ENCODE measurements at regions not wholly inside any gene's neighbourhood (a gene's known extent, or its start where the extent isn't known, plus 50 kb on each side); places are given as distances from the start of the nearest gene placed in this dataset.

GRCh38 chr1:192070213-192070612 lies 88.0 kb upstream of the RGS18 start:
- TF ChIP-seq, protein P1, sequence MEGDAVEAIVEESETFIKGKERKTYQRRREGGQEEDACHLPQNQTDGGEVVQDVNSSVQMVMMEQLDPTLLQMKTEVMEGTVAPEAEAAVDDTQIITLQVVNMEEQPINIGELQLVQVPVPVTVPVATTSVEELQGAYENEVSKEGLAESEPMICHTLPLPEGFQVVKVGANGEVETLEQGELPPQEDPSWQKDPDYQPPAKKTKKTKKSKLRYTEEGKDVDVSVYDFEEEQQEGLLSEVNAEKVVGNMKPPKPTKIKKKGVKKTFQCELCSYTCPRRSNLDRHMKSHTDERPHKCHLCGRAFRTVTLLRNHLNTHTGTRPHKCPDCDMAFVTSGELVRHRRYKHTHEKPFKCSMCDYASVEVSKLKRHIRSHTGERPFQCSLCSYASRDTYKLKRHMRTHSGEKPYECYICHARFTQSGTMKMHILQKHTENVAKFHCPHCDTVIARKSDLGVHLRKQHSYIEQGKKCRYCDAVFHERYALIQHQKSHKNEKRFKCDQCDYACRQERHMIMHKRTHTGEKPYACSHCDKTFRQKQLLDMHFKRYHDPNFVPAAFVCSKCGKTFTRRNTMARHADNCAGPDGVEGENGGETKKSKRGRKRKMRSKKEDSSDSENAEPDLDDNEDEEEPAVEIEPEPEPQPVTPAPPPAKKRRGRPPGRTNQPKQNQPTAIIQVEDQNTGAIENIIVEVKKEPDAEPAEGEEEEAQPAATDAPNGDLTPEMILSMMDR (IDR thresholded peaks at IDR 0.05) = no peak
- H3K27ac ChIP-seq = no peak overlapping the region
- H3K4me1 ChIP-seq = no peaks in the 10 kb centered on the region
- H3K27me3 ChIP-seq = no peaks in the 10 kb centered on the region
- H3K36me3 ChIP-seq = no peaks in the 10 kb centered on the region
- no peak overlapping the region for H3K4me3 ChIP-seq
- no peaks in the 10 kb centered on the region for H3K9me3 ChIP-seq
- DNase-seq (ENCODE audit: low spot score) = no peak

DNA sequence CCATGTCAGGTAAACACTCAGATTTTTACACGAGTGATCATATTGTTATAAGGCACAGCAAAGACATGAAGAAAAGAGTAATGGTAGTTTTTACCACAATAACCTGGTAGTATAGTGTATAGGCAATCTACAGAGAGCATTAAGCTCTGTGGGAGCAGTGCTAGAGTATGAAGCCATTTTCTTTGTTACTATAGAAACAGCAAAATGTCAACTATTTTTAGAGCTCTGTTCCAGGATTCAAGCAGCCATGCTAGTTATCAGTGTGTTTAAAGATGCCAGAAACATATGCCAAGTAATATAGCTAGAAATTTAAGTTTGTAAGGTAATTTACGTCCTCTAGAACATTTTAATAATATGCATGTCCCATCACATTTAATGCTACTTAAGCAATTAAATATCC lies 77.6 kb upstream of the RGS18 start:
- Histone ChIP-seq H3K36me3 (no peaks in the 10 kb centered on the region), H3K27ac (no peak overlapping the region), H3K4me1 (no peaks in the 10 kb centered on the region), H3K4me3 (no peak overlapping the region), H3K27me3 (no peaks in the 10 kb centered on the region), H3K9me3 (no peaks in the 10 kb centered on the region)
- TF ChIP-seq, protein P1 (IDR thresholded peaks at IDR 0.05) = no peak
- no peak for DNase-seq (ENCODE audit: low spot score)

- Histone ChIP-seq H3K4me1 (no peaks in the 10 kb centered on the region), H3K27me3 (no peaks in the 10 kb centered on the region), H3K27ac (no peak overlapping the region), H3K36me3 (no peaks in the 10 kb centered on the region), H3K4me3 (no peak overlapping the region), H3K9me3 (no peaks in the 10 kb centered on the region)
- DNase-seq (ENCODE audit: low spot score) = no peak
- TF ChIP-seq, protein P1 (IDR thresholded peaks at IDR 0.05) = no peak
These were observed 76.9 kb upstream of the RGS18 start for GRCh38 chr1:192081359-192081758.

DNA sequence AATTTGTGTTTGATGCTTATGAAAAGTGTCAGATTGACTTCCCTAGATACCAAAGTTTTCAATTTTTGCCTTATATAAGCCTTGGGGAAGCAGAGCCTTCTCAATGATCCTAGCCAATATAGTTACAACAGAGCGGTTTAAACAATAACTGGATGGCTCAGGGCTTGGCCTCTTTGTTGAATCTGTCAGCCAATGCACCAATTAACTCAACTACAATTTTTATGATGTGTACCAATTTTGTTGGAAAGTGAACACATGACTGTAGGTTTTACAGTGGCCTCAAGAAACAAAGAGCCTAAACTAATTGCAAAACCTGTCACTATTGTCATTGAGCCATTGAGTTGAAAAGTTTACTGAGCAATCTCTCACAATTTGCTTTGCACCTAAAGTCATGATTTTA lies 71.6 kb upstream of the RGS18 start:
- Histone ChIP-seq H3K27me3 (no peaks in the 10 kb centered on the region), H3K36me3 (no peaks in the 10 kb centered on the region), H3K4me1 (no peaks in the 10 kb centered on the region), H3K4me3 (no peak overlapping the region), H3K9me3 (no peaks in the 10 kb centered on the region), H3K27ac (no peak overlapping the region)
- TF ChIP-seq, protein P1 (IDR thresholded peaks at IDR 0.05) = no peak
- DNase-seq (ENCODE audit: low spot score) = no peak

GRCh38 chr1:192087334-192087733 lies 70.9 kb upstream of the RGS18 start:
- Histone ChIP-seq H3K27ac (no peak overlapping the region), H3K4me1 (no peaks in the 10 kb centered on the region), H3K4me3 (no peak overlapping the region), H3K27me3 (no peaks in the 10 kb centered on the region), H3K9me3 (no peaks in the 10 kb centered on the region), H3K36me3 (no peaks in the 10 kb centered on the region)
- TF ChIP-seq, protein P1 (IDR thresholded peaks at IDR 0.05) = no peak
- no peak for DNase-seq (ENCODE audit: low spot score)

DNA sequence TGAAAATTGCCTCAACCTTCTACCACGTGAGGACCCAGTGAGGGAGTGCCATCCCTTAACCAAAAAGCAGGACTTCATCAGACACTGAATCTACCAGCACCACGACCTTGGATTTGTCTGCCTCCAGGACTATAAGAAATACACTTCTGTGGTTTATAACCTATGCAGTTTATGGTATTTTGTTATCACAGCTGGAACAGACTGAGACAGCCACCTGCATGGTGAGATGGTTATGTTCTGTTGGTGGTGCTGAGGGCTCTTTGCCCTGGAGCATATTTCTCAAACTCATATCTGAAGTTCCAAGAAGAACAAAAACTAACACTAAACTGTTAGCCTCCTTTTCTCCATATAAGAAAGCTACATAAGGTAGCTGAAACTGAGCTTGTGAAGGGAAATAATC lies 69.8 kb upstream of the RGS18 start:
- no peaks in the 10 kb centered on the region for H3K36me3 ChIP-seq
- H3K4me3 ChIP-seq = no peak overlapping the region
- H3K27ac ChIP-seq = no peak overlapping the region
- no peaks in the 10 kb centered on the region for H3K4me1 ChIP-seq
- H3K27me3 ChIP-seq = no peaks in the 10 kb centered on the region
- TF ChIP-seq, protein P1 (IDR thresholded peaks at IDR 0.05) = no peak
- no peaks in the 10 kb centered on the region for H3K9me3 ChIP-seq
- no peak for DNase-seq (ENCODE audit: low spot score)

Measured in right atrium auricular region (tissue), 2 donors.